H54 (cell line): ENCODE measurements at regions not wholly inside any gene's neighbourhood (a gene's known extent, or its start where the extent isn't known, plus 50 kb on each side); places are given as distances from the start of the nearest gene placed in this dataset.
"Not testable (repeated sequence)": the region's sequence is repeated elsewhere in the genome, so short reads cannot be mapped to it uniquely, and the experiment has no call there.

Experiments used
- DNase-seq: peaks from one replicate; pipeline ENCODE4 v3.0.0; 2011; ENCODE audit warnings: low spot score, mixed read lengths; ENCODE audit not compliant: insufficient read length
- FAIRE-seq: peaks from 3 replicates; lab custom pipeline; 2011; peaks lifted over from hg19 to GRCh38; lab: Jason Lieb, UNC
- POLR2A ChIP-seq: IDR thresholded peaks from 2 replicates; pipeline ENCODE4 v1.6.1; 2011; ENCODE audit warnings: low read depth, mild to moderate bottlenecking, low read length

DNA sequence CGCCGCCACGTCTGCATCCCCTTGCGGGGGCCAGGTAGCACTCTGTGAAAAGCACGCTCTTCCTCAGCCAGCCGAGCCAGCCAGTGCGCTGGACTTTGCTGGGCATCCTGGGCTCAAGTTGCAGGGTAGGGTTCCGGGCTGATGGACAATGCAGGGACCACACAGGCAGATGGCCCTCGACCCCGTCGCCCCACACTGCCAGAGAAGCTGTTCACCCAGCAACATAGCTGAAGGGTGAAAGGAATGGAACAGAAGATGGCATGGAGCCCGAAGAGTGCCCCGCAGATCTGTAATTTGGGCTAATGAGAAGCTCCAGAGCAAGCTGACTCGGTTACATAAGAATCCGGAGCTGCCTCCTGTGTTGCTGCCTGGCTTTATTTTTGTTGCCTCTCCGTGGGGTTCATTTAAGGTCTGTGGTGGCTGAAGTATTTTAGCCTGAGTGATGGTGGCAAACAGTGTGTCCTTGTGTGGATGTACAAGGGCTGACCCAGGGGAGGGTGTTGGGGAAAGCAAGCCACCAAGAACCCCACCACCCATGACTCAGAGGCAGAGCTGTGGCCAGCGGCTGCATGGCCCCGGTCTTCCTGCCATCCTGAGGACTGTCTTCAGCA lies 105.8 kb downstream of the SOX1 start:
- FAIRE-seq (no peak), DNase-seq (no peak)
- no peak for TF ChIP-seq POLR2A

GRCh38 chr13:112174476-112175110 lies 107.6 kb downstream of the SOX1 start:
- FAIRE-seq (no peak), DNase-seq (no peak)
- no peak for TF ChIP-seq POLR2A

DNA sequence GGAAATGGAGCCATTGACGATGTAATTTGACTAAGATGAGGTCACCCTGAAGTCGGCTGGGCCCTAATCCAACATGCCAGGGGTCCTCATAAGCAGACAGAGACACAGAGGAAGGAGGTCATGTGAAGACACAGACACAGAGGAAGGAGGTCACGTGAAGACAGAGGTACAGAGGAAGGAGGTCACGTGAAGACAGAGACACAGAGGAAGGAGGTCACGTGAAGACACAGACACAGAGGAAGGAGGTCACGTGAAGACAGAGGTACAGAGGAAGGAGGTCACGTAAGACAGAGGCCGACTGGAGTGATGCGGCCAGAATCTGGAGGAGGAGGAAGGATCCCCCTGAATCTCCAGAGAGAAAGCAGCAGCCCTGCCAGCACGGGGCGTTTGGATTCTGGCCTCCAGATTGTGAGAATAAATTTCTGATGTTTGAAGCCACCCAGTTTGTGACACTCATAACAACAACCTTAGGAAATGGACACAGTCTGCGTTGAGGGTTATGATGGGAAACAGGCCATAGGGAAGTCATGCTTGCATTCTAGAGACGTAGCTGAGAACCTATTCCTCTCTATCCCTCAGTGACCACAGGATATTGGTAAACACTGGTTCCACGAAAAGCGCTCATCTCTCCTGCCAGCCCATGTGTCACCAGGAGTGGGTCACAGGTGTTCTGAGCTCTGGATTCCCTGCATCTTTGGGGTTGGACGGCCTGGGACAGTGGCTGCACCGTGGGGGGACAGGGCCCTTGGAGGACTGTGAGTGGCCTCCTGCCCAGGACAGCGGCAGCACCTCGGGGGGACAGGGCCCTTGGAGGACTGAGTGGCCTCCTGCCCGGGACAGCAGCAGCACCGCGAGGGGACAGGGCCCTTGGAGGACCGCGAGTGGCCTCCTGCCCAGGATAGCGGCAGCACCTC lies 108.5 kb downstream of the SOX1 start:
- no peak for FAIRE-seq
- TF ChIP-seq POLR2A, result no peak
- no peak for DNase-seq

GRCh38 chr13:112176141-112177119 lies 109.5 kb downstream of the SOX1 start:
- DNase-seq, FAIRE-seq: not testable (repeated sequence)

DNA sequence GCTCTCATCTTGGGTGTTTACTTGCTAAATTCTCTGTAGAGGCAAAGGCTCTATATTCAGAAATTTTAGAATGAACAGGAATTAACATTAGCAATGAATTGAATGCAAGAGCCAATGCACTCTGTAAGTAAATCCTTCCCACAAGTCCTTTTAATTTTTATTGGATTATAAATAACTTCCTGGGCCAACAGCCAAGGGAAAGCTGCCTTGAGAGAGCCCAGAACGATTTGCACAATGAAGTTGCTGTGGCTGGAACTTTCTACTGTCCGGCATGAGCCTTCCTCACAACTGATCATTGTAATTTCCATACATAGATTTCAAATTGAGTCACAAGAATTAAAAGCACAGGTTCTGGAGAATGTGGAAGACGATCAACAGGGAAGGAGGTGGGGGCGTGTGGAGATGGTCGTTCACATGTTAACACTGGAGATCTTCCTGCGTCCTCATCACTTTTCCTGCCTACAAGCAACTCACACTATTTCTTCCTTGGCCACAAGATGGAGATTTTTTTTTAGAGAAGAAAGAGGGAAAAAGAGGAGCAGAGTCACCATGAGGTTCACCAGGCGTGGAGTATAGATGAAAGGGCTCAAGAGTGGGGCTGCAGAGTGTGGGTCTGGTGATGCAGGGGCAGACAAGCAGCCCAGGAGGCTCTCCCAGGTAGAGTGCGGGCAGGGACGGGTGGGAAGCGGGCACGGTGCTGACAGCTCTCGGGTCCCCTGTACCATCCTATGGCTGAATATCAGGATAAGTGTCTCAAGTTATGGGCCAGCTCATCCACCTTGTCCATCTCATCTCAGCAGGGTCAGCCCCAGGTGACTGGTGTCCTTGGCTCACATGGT lies 110.7 kb downstream of the SOX1 start:
- no peak for DNase-seq
- no peak for TF ChIP-seq POLR2A
- FAIRE-seq, result no peak

GRCh38 chr13:112178769-112179168 lies 111.8 kb downstream of the SOX1 start:
- FAIRE-seq, result no peak
- no peak for DNase-seq
- TF ChIP-seq POLR2A, result no peak

DNA sequence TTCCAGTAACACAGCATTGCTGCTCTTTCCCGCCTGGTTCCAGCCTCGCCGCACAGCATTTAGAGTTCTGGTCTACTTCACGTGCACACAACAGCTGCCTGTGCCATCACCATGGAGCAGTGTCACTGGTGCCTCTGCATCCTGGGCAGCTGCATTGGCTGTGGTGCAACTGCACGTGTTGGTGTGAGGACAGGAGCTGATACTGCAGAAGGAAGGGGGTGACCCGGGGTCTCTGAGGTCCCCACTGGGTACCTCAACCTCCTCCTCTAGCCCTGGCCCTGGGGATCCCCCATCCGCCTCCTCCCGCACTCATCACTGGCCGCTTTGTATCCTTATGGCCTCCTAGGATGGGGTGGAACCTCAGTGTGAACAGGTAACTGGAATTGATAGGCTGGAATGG lies 112.5 kb downstream of the SOX1 start:
- FAIRE-seq, result no peak
- TF ChIP-seq POLR2A, result no peak
- DNase-seq, result no peak

GRCh38 chr13:112179995-112180394 lies 113.0 kb downstream of the SOX1 start:
- no peak for DNase-seq
- no peak for FAIRE-seq
- no peak for TF ChIP-seq POLR2A

DNA sequence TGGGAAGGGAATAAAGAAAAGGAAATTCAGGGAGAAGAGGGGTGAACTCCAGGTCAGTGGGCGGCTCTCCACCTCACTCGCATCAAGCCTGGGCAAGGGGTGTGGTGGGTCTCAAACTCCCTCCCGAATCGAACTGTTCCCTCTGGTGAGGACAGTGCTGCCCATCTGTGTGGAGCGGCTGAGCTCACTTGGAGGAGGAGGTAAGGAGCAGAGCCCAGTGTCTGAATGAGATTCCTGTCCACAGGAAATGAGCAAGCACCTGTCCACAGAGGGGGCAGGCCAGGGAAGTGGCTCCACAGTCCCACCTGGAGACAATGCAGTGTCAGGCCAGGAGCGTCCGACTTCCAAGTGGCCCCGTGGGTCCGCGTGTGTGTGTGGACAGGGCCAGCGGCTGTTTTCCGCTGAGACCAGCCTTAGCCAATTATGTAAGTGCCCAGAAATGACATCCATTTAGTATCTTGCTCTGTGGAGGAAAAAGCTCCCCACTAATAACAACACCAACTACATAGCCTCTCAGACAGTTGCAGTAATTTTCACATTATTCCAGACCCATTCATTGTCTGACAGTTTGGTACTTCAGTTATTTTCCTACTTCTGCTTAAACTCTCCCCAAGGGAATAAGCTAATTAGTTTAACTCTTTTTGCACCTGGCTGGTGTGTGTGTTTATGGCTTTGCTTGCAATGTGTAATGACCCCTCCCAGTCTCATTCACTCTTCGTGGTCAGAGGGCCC lies 114.6 kb downstream of the SOX1 start:
- no peak for TF ChIP-seq POLR2A
- FAIRE-seq, result no peak
- no peak for DNase-seq

DNA sequence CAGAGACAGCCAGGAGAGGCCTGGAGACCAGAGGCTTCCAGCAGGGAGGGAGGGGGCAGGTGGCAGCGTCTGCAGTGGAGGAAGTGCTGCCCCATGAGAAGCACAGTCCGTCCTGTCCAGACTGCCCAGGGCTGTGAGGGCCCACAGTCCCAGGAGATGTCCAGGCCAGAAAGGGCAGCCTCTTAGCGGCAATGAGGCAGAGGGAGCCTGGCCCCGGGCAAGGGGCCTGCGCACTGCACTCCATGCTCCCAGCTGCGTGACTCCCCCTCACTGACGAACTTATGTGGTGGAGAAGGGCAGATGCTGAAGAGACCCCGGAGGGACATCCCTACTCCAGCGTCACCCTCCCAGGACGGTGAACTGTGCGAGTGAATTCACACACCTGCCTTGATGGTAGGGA lies 115.3 kb downstream of the SOX1 start:
- FAIRE-seq, result no peak
- no peak for TF ChIP-seq POLR2A

DNA sequence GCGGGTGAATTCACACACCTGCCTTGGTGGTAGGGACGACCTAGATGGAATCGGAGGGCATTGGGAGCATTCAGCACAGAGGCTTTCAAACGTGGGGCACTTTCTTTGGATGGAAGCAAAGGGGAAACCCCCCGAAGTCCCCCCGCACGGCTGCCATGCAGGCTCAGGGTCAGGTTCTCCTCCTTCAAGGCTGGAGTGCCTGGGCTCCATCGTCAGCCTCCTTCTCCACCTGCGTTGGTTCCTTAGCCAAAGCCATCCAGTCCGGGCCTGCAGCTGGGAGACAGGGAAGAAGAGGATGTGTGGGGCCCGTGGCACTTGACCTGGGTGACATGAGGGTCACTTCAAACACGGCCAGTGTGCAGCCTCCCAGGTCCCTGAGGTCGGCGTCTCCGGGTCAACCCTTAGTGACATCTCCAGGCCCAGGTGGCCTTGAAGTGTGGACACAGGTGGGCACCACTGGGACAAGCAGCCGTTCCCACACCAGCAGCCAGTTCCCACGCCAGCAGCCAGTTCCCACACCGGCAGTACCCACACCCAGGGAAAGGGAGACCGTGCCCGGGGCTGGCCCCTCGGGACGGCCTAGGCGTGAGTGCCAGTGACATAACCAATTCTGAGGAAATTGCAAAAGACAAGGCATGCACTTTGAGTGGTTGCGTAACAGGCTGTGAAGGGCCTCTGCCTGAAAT lies 116.0 kb downstream of the SOX1 start:
- TF ChIP-seq POLR2A, result no peak
- DNase-seq (no peak), FAIRE-seq (no peak)

More for the DNA sequence above, 115.3 kb downstream of the SOX1 start:
- DNase-seq, result no peak
